ENCODE measurements at regions not wholly inside any gene's neighbourhood (a gene's known extent, or its start where the extent isn't known, plus 50 kb on each side); places are given as distances from the start of the nearest gene placed in this dataset.

- no peak for DNase-seq (ENCODE audit: low read depth)
These were observed 368.9 kb downstream of the RNF144A start for GRCh38 chr2:7286120-7286519.

- peak; percentile 31 for DNase-seq (ENCODE audit: low read depth)
These were observed 371.3 kb downstream of the RNF144A start for GRCh38 chr2:7288484-7288883.

GRCh38 chr2:7289697-7290096, 372.5 kb downstream of the RNF144A start:
- no peak for DNase-seq (ENCODE audit: low read depth)

GRCh38 chr2:7292154-7292691, 375.0 kb downstream of the RNF144A start:
- no peak for DNase-seq (ENCODE audit: low read depth)

GRCh38 chr2:7309582-7309981, 392.4 kb downstream of the RNF144A start:
- DNase-seq (ENCODE audit: low read depth) = no peak

- no peak for DNase-seq (ENCODE audit: low read depth)
These were observed 407.5 kb downstream of the RNF144A start for GRCh38 chr2:7324706-7325105.

GRCh38 chr2:7325186-7325585, 408.0 kb downstream of the RNF144A start:
- DNase-seq (ENCODE audit: low read depth) = no peak

GRCh38 chr2:7329465-7329864, 412.3 kb downstream of the RNF144A start:
- DNase-seq (ENCODE audit: low read depth) = no peak

- no peak for DNase-seq (ENCODE audit: low read depth)
These were observed 416.1 kb downstream of the RNF144A start for GRCh38 chr2:7333189-7333765.

- DNase-seq (ENCODE audit: low read depth) = no peak
These were observed 416.8 kb downstream of the RNF144A start for GRCh38 chr2:7333960-7334493.

- no peak for DNase-seq (ENCODE audit: low read depth)
These were observed 421.7 kb downstream of the RNF144A start for GRCh38 chr2:7338961-7339360.

GRCh38 chr2:7346336-7346735, 429.1 kb downstream of the RNF144A start:
- no peak for DNase-seq (ENCODE audit: low read depth)

GRCh38 chr2:7348761-7349160, 431.5 kb downstream of the RNF144A start:
- no peak for DNase-seq (ENCODE audit: low read depth)

- no peak for DNase-seq (ENCODE audit: low read depth)
These were observed 435.0 kb downstream of the RNF144A start for GRCh38 chr2:7352191-7352590.

GRCh38 chr2:7353571-7353970, 436.4 kb downstream of the RNF144A start:
- DNase-seq (ENCODE audit: low read depth) = no peak

GRCh38 chr2:7355781-7356180, 438.6 kb downstream of the RNF144A start:
- DNase-seq (ENCODE audit: low read depth) = no peak

GRCh38 chr2:7356909-7357584, 439.8 kb downstream of the RNF144A start:
- no peak for DNase-seq (ENCODE audit: low read depth)

- no peak for DNase-seq (ENCODE audit: low read depth)
These were observed 440.8 kb downstream of the RNF144A start for GRCh38 chr2:7357993-7358392.

GRCh38 chr2:7358865-7359447, 441.7 kb downstream of the RNF144A start:
- no peak for DNase-seq (ENCODE audit: low read depth)

GRCh38 chr2:7363906-7364305, 446.7 kb downstream of the RNF144A start:
- peak; percentile 20 for DNase-seq (ENCODE audit: low read depth)

GRCh38 chr2:7368211-7368610, 451.0 kb downstream of the RNF144A start:
- no peak for DNase-seq (ENCODE audit: low read depth)

GRCh38 chr2:7373156-7373555, 455.9 kb downstream of the RNF144A start:
- no peak for DNase-seq (ENCODE audit: low read depth)

Measured in HT1080 (cell line).